GM12891 (cell line): ENCODE measurements at regions not wholly inside any gene's neighbourhood (a gene's known extent, or its start where the extent isn't known, plus 50 kb on each side); places are given as distances from the start of the nearest gene placed in this dataset.

Source experiments
- DNase-seq: peaks from one replicate; pipeline ENCODE4 v3.0.0; 2011; ENCODE audit warnings: low spot score; ENCODE audit not compliant: insufficient read length
- FAIRE-seq: peaks from 2 replicates; lab custom pipeline; 2011; peaks lifted over from hg19 to GRCh38; lab: Jason Lieb, UNC
- PAX5 ChIP-seq: IDR thresholded peaks from 2 replicates; pipeline ENCODE4 v1.6.1; 2011; ENCODE audit warnings: low read length, moderate library complexity, mild to moderate bottlenecking; ENCODE audit not compliant: insufficient read depth, severe bottlenecking
- POLR2A ChIP-seq: IDR thresholded peaks from 2 replicates; pipeline ENCODE4 v1.6.1; 2011; ENCODE audit warnings: low read depth, low read length, control low read depth
- POLR2AphosphoS5 ChIP-seq: IDR thresholded peaks from 2 replicates; pipeline ENCODE4 v1.6.1; 2011; ENCODE audit warnings: low read depth, low read length, control low read depth
- POU2F2 ChIP-seq: IDR thresholded peaks from 2 replicates; pipeline ENCODE4 v1.6.1; 2011; ENCODE audit warnings: low read depth, mild to moderate bottlenecking, control low read depth, low read length, moderate library complexity
- SPI1 ChIP-seq: IDR thresholded peaks from 2 replicates; pipeline ENCODE4 v1.6.1; 2011; ENCODE audit warnings: low read depth, low read length, control low read depth
- TAF1 ChIP-seq: IDR thresholded peaks from 2 replicates; pipeline ENCODE4 v1.6.1; 2011; ENCODE audit warnings: low read depth, low read length, control low read depth

DNA sequence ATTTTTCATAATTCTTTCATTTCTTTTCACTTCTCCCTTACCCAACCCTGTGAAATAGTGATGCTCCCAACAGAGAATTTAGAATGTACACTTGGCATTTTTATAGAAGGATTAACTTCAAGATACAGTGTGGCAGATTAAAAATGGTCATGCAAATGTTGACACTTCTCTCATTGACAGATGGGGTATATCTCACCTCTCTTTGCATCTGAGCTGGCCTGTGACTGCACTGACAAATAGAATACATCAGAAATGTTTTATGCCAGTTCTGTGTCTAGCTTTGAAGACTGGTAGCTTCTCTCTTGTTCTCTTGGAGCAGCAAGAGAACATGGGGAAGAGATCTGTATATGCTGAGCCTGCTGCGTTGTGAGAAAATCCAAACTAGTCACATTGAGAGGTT lies 949.6 kb downstream of the CDH11 start:
- no peak for FAIRE-seq
- no peak for TF ChIP-seq POLR2AphosphoS5
- TF ChIP-seq POU2F2, result no peak
- no peak for TF ChIP-seq TAF1
- no peak for TF ChIP-seq SPI1
- no peak for TF ChIP-seq PAX5
- TF ChIP-seq POLR2A, result no peak
- DNase-seq, result no peak

DNA sequence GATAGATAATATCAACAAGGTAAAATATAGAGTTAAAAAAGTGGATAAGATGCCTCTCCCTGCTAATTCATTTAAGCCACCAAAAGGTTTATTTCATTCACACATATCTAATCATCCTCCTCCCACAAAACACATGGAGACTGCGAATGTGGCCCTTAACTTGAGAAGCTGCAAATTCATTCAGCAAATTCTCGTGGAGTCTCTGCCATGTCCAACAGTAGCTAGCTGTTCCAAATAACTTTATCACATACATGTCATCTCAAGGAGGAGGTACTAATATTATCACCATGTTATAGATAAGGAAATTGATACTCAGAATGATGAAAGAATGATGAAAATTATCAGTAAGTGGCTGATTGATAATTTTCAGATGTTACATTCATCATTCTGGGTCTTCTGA lies 950.2 kb downstream of the CDH11 start:
- FAIRE-seq (no peak), DNase-seq (no peak)
- TF ChIP-seq POU2F2 (no peak), PAX5 (no peak), SPI1 (no peak), TAF1 (no peak), POLR2A (no peak), POLR2AphosphoS5 (no peak)

DNA sequence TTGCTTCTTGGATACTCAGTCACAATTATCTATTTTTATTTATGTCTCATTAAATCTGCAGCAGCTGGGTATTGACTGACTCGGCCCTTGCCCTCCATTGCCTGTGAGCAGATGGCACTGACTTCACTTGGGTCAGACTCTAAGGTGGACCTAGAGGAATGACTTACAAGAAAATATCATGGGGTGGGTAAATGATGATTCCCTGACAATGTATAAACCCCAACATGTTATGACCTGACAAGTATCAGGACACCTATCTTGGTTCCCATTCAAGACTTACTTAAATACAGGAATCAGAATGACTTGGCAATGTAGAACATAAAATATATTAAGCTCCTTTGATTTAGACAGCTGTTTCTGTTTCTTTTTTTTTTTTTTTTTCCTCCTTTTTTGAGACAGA lies 953.5 kb downstream of the CDH11 start:
- FAIRE-seq (no peak), DNase-seq (no peak)
- no peak for TF ChIP-seq TAF1
- no peak for TF ChIP-seq SPI1
- no peak for TF ChIP-seq POLR2AphosphoS5
- TF ChIP-seq PAX5, result no peak
- TF ChIP-seq POLR2A, result no peak
- TF ChIP-seq POU2F2, result no peak

DNA sequence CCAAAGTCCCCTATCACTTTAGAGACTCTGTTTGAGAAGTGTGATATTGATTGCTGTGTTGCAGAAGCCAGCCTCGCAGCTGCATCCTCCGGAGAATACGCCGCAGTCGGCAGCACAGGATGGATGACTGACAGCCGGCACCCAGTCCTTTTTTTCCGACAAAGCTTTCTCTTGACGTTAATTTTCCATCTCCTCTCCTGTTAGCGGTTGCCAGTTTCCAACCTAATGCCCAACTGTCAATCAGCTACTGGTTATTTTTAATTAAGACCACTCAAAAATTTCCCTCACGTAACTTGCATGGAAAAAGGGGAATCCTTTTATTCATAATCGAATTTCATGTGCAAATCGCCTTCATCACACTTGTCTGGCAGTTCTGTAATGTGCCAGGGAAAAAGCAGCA lies 953.9 kb downstream of the CDH11 start:
- no peak for TF ChIP-seq SPI1
- no peak for TF ChIP-seq PAX5
- no peak for TF ChIP-seq POLR2AphosphoS5
- no peak for TF ChIP-seq POU2F2
- TF ChIP-seq TAF1, result no peak
- TF ChIP-seq POLR2A, result no peak
- FAIRE-seq (no peak), DNase-seq (no peak)

DNA sequence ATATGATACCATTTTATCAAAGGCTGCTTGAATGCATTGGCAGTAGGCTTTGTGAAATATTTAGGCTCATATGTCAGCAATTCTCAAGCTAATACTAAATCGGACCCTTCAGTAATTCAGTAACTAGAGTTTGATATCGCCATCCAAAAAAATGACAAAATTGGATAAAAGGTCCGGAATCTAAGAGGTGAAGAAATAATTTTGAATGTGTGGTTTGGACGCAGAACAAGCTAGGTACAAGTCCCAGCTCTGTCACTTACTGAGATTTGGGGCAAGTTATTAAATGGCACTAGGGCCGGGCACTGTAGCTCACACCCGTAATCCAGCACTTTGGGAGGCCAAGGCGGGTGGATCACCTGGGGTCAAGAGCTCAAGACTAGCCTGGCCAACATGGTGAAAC lies 956.5 kb downstream of the CDH11 start:
- DNase-seq, result no peak
- no peak for TF ChIP-seq POU2F2
- TF ChIP-seq TAF1, result no peak
- TF ChIP-seq SPI1, result no peak
- TF ChIP-seq POLR2AphosphoS5, result no peak
- no peak for TF ChIP-seq PAX5
- no peak for FAIRE-seq

DNA sequence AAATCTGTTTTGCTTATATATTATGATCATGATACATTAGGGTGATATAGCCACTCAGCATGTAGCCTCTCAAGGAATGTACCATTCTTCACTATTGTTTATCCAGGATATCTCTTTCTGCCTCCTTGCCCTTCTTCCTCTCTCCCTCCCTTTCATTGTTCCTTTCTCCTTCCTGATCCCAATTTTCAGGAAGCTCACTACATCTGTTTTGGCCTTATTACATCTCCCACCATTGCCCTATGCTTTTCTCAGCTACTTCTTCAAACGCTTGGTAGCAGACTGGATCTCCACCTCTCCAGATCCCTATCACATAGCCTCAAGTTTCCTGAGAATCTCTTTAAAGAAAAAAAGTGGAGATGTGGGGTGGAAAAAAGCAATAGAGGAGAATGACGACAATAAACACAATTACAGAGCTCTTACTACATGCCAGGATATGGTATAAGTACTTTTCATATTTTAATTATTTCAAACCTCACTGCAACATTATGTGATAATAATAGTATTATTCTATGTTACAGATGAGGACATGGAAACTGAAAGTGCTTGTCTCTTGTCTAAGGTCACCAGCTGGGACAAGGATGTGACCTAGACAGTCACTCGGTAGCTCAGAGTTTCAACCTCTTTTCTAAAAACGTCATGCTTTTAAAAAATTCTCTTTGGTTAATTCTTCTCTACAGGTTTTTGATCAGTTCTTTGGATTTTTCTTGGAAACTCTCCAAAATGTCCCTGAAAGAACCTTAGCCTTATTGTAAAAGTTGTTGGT lies 959.1 kb downstream of the CDH11 start:
- no peak for FAIRE-seq
- DNase-seq, result no peak
- TF ChIP-seq POLR2A (no peak), POLR2AphosphoS5 (no peak), TAF1 (no peak), SPI1 (no peak), PAX5 (no peak), POU2F2 (no peak)

DNA sequence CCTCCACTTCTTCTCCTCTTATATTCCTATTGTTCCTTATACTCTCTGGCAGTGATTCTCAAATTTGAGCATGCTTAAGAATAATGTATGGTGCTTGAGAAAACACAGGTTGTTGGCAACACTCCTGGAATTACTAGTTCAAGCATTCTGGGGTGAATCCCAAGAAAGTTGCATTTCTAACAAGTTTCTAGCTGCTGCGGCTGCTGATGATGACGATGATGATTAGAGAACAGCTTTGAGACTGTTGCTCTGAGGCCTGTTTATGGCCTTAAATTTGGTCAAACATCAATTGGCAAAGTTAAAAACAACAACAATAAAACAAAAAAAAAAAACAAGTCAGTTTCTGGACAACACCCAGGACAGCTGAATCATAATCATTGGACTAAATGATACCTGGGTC lies 961.9 kb downstream of the CDH11 start:
- no peak for FAIRE-seq
- no peak for TF ChIP-seq POLR2AphosphoS5
- no peak for TF ChIP-seq SPI1
- no peak for TF ChIP-seq POU2F2
- TF ChIP-seq POLR2A, result no peak
- no peak for TF ChIP-seq TAF1
- no peak for TF ChIP-seq PAX5
- DNase-seq, result no peak

DNA sequence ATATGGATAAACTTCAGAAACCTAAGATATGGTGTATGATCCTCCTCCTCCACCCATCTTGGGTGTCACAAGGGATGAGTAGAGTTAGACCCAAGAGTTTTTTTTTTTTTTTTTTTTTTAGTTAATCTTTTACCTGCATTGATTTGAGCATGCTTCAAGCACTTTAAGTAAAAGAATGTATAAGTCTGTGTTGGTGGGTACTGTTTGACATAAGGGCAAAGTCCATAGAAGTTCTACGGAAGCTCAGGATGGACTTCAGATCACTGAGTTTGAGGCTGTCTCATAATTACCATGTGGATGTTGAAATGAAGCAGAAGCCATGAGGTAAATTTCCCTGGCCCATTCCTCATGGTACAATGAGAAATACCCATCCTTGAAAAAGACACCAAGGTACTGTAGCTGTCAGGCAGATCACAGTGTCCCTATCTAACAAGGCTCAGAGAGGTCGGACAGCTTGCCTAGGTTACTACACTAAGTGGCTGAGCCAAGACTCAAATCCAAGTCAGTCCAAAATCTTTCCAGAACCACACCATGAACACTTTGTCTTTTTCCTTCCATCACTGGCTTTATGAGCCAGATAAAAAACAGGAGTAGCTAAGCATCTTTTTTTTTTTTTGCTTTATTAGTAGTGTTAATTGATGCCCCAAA lies 962.8 kb downstream of the CDH11 start:
- DNase-seq (no peak), FAIRE-seq (no peak)
- TF ChIP-seq POU2F2 (no peak), PAX5 (no peak), TAF1 (no peak), SPI1 (no peak), POLR2A (no peak), POLR2AphosphoS5 (no peak)

DNA sequence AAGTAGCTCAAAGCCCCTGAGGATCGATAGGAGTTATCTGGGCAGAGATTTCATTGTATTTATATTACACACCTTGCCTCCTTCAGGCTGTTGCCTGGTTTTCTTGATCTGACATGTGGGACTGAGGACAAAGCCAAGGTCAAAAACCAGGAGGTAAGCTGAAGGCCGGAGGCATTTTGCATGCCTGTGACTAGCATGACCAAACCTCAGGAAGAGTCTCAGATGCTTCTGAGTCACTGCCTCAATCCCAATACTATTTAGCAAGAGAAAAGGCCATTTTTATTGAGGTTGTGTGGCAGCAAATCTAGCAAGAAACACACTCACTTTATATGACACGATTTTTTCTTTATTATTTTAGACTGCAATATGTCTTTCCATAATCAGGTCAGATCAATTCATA lies 968.1 kb downstream of the CDH11 start:
- DNase-seq, result no peak
- no peak for FAIRE-seq
- TF ChIP-seq TAF1, result no peak
- no peak for TF ChIP-seq POLR2AphosphoS5
- no peak for TF ChIP-seq POLR2A
- TF ChIP-seq SPI1, result no peak
- no peak for TF ChIP-seq PAX5
- no peak for TF ChIP-seq POU2F2
